NCI-H1092 treated with DMSO at 0.1 percent for 48 hours (cell line): ENCODE measurements at regions not wholly inside any gene's neighbourhood (a gene's known extent, or its start where the extent isn't known, plus 50 kb on each side); places are given as distances from the start of the nearest gene placed in this dataset.
"Not testable (repeated sequence)": the region's sequence is repeated elsewhere in the genome, so short reads cannot be mapped to it uniquely, and the experiment has no call there.

Experiments
- DNase-seq: peaks from one replicate; lab custom pipeline; 2025; lab: John Stamatoyannopoulos, UW

- DNase-seq, result no peak
These were observed 118.5 kb upstream of the NKX1-1 start for GRCh38 chr4:1524761-1525160.

DNA sequence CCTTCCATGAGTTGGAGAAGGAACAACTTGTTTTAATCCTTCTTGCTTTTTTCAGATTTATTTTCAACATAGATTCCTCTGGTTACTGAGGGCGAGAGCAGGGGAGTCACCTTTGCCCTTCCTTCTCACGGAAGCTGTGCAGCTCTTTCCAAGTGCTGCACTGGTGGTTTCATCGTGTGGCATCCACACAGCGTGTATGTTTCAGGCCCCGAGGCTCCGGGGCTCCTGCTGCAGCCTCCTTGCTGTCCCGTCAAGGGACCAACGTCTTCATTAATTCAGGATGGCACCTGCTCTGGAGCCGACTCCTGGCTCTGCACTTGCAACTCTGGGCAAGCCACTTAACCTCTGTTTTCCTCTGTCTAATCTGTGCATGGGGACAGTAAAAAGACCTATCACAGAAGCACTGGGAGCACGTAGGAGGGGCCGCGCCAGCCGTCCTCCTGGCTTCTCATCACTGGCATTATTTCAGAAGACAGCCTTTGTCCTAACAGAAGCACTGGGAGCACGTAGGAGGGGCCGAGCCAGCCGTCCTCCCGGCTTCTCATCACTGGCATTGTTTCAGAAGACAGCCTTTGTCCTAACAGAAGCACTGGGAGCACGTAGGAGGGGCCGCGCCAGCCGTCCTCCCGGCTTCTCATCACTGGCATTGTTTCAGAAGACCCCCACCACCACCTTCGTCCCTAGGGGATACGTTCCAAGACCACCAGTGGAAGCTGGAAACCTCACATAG is 117.8 kb upstream of the NKX1-1 start:
- DNase-seq, result no peak

GRCh38 chr4:1523506-1523905 is 117.3 kb upstream of the NKX1-1 start:
- DNase-seq, result no peak

DNA sequence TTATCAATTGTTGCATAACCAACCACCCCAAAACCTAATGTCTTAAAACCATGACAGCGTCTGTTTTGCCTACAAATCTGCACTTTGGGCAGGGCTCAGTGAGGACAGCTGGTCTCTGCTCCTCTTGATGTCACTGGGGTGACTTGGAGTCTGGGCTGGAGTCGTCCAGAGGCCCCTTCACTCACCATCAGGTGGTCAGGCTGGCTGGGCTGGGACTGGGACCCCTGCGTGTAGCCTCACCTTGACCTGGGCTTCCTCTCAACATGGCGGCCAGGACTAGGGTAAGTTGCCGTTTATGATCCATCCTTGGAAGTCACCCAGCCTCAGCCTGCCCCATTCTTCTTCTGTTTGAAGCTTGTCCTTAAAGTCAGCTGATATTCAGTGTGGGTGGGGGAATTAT is 116.8 kb upstream of the NKX1-1 start:
- DNase-seq, result no peak

- DNase-seq, result no peak
These were observed 116.4 kb upstream of the NKX1-1 start for GRCh38 chr4:1522606-1523005.

DNA sequence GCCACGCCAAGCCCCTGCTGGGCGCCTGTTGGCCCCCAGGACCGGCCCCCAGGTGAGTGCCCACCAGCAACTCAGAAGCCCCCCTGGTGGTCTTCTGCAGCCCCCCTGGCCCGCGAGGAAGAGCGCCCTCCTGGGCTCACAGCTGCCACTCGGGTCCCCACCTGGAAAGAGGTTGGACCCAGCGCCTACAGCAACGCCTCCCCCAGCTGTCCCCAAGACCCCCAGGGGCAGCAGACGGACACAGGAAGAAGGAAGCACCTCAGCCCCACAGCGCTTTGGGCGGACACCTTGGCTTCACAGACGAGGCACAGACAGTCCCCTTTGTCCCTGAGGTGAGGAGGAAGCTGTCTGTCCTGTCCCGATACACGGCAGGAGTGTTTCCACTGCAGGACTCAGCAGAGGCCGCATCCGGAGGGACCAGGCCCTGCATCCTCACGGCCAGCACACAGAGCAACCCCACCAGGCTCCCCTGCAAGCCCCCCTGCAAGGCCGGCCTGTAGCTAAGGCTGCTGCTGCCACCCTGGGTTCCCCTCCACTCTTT is 115.6 kb upstream of the NKX1-1 start:
- no peak for DNase-seq

DNA sequence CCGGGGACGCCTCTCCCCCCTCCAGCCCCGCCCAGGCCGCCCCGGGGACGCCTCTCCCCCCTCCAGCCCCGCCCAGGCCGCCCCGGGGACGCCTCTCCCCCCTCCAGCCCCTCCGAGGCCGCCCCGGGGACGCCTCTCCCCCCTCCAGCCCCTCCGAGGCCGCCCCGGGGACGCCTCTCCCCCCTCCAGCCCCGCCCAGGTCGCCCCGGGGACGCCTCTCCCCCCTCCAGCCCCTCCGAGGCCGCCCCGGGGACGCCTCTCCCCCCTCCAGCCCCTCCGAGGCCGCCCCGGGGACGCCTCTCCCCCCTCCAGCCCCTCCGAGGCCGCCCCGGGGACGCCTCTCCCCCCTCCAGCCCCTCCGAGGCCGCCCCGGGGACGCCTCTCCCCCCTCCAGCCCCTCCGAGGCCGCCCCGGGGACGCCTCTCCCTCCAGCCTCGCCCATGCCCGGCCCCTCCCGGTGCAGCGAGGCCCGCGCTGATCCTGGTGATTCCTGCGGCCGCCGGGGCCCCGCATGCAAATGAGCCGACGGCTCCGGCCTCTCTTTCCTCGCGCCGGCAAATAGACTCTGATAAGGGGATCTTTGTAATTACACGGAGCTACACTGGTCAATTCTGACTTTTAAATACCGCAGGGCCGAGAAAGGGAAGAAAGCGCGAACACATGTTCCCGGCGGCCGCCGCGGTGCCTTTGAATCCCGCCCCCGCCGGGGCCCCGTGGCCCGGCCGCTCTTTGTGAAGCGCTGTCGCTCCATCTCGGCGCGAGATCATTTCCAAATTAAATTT is 114.7 kb upstream of the NKX1-1 start:
- DNase-seq, result not testable (repeated sequence)

GRCh38 chr4:1519787-1520661 is 113.8 kb upstream of the NKX1-1 start:
- DNase-seq, result no peak

DNA sequence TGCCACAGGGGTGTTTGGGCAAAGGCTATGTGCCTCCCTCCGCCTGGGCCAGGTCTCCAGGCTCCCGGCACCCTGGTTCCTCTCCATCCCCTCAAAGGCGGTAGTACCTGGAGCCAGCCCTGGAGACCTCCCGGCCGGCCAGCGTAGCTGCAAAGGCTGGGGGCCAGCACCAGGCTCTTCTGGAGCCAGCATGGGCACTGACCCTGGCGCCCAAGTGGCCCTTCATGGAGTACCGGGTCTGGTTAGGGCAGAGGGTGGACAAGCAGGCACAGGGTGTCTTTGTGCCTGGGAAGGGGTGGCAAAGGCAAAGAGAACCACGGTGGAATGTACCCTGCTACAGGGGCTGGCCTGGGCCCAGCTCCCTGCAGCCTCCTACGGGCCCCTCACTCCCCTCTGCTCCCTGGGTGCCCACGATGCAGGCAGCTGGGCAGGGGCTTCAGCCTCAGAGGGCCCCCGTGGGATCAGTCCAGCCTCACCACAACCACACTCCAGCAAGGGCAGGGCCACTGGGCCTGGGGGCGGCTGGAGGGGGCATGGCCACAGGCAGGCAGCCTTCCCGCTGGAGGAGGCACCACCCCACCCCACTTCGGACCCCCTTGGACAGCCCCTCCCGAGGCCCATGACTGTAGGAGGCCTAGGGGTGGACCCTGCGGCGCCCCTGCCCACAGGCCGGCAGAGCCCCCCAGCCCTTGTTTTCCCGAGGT is 112.9 kb upstream of the NKX1-1 start:
- no peak for DNase-seq

DNA sequence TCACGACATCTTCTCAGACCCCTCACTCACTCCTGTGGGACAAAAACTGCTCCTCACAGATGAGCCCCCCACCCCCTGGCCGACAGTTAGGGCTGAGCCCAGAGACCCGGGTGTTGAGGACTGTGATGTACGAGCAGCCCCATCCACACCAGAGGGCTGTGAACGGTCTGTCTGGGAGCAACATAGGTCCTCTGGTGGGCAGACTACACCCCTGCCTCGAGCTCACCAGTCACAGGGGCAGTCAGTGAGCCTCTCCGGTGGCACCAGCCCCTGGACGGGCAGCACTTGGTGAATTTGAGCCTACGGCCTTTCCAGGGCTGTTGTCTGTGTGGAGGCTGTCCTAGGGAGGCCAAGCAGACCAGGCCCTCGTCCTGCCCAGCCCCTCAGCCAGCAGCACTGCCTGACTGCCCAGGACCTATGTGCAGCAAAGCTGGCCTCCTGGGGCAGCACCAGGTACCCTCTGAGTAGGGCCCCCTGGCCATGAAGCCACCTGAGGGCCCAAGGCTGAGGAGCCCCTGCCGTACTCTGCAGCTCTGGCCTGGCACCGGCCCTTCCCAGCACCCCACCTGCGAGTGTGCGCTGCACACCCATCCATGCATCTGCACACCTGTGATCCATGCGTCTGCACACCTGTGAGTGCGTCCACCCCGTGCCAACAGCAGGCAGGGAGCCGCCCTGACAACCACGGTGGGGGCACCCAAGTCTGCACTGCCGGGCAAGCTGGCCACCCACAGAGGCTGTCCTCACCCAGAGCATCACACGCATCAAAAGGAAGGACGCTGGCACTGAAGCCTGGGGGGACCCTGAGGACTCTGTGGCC is 111.6 kb upstream of the NKX1-1 start:
- no peak for DNase-seq

GRCh38 chr4:1516881-1517480 is 110.7 kb upstream of the NKX1-1 start:
- DNase-seq, result no peak

DNA sequence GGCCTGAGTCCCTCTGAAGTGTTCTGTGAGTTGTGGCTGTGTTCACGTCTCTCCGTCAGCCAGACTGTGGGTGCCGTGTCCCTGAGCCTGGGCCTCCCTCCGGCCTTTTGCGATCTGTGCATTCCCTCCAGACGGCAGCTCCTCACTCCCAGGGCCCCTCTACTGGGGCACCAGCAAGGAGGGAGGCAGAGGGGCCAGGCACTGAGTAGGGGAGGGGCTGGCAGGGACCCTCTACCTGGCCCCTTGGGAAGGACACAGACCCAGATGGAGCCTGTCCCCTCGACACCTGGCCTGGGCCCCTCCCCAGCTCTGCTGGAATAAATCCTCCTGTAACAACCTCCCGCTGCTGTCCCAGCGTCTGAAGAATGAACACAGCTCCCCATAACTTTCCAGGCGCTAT is 110.0 kb upstream of the NKX1-1 start:
- DNase-seq, result no peak

- DNase-seq, result no peak
These were observed 109.5 kb upstream of the NKX1-1 start for GRCh38 chr4:1515763-1516162.

DNA sequence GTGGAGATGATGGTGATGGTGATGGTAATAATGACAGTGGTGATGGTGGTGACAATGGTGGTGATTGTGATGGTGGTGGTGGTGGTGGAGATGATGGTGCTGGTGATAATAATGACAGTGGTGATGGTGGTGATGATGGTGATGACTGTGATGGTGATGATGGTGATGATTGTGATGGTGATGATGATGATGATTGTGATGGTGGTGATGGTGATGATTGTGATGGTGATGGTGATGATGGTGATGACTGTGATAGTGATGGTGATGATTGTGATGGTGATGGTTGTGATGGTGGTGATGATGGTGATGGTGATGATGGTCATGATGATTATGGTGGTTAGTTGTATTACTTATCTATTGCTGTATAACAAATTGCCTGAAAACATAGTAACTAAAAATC is 108.9 kb upstream of the NKX1-1 start:
- DNase-seq, result no peak

DNA sequence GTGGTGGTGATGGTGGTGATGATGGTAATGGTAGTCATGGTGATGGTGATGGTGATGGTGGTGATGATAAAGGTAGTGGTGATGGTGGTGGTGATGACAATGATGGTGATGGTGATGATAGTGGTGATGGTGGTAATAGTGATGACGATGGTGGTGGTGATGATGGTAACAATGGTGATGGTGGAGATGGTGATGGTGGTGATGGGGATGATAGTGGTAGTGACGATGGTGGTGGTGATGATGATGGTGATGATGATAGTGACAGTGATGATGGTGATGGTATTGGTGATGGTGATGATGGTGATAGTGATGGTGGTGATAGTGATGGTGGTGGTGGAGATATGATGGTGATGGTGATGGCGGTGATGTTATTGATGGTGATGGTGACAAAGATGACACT is 108.4 kb upstream of the NKX1-1 start:
- no peak for DNase-seq

GRCh38 chr4:1513936-1514483 is 107.8 kb upstream of the NKX1-1 start:
- no peak for DNase-seq

DNA sequence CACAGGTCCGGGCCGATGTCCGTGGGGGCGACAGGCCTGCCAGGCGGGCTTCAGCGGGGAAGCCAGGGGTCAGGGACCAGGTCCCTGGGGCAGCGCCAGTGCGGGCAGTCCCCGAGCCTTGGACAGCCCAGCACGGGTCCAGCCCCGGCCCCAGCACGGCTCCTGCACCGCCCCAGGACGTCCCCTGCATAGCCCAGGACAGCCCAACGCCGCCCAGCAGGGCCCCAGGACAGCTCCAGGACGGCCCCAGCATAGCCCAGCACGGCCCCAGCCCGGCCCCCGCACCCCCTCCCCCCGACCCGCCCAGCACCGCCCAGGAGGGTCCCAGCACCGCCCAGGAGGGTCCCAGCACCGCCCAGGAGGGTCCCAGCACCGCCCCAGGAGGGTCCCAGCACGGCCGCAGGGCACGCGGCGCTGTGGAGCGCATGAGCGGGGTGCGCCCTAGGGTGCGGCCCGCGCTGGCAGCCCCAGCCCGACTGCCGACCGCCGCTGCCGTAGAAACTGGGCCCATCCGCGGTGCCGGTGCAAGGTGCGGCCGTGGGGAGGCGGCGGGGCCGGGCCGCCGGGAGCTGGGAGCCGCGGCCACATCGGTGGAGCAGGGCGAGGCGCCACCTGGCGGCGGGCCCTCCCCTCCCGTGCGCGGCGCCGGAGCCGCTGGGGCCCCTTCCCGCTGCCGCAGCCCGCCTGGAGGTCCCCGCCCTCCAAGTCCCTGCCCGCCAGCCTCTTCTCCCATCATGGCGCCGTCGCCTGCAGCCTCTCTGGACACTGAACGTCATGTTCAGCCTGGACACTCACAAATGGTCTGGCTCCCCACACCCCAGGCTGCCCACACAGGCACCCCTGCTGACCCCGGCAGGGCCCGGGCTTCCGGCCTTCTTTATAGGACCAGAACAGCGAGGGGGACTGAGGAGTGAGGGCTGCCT is 106.8 kb upstream of the NKX1-1 start:
- DNase-seq, result peak; percentile 16

DNA sequence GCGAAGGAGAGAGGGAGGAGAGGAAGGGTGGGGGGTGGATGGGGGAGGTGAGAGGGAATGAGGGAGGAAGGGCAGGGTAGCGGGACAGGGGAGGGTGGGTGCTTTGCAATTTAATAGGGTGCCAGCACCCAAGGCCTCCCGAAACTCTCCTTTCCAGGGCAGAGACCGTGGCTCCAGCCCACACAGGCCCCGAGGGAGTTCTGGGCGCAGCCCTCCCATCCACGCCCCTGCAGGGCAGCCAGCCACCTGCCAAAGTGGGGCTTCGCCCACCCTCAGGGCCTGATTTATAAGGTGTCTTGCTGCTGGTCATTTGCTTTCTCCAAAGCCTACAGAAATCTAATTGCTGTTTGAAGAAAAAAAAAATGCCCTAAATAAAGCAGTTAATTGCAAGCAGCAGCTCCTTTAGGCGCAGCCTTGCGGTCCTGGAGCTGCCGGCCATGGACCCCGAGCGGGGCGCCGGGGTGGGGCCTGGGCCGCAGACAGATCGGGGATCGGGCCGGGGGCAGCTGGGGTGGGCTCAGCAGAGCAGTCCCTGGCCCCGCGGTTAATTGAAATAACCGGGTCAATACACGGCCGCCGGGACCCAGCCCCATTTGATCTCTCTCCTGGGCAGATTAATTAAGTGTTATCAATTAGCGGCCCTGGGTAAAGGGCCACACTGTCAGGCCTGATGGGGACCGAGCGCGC is 106.0 kb upstream of the NKX1-1 start:
- no peak for DNase-seq
